ENCODE measurements at regions not wholly inside any gene's neighbourhood (a gene's known extent, or its start where the extent isn't known, plus 50 kb on each side); places are given as distances from the start of the nearest gene placed in this dataset.
A peak's percentile ranks its signal among the peaks of the same experiment; 100 is the strongest.

- TF ChIP-seq CTCF (conservative IDR thresholded peaks at IDR 0.05; ENCODE audit: control insufficient read depth, insufficient read depth, low read depth, low read length) = no peak
- DNase-seq (ENCODE audit: low read depth) = no peak
- no peak overlapping the region for H3K4me3 ChIP-seq (ENCODE audit: control insufficient read depth, low read depth, low read length)
Measured at GRCh38 chr1:173300061-173301044, 93.2 kb upstream of the TNFSF4 start.

GRCh38 chr1:173301507-173301906 lies 94.4 kb upstream of the TNFSF4 start:
- no peak for TF ChIP-seq CTCF (conservative IDR thresholded peaks at IDR 0.05; ENCODE audit: control insufficient read depth, insufficient read depth, low read depth, low read length)
- peak; percentile 10 for DNase-seq (ENCODE audit: low read depth)
- no peak overlapping the region for H3K4me3 ChIP-seq (ENCODE audit: control insufficient read depth, low read depth, low read length)

DNA sequence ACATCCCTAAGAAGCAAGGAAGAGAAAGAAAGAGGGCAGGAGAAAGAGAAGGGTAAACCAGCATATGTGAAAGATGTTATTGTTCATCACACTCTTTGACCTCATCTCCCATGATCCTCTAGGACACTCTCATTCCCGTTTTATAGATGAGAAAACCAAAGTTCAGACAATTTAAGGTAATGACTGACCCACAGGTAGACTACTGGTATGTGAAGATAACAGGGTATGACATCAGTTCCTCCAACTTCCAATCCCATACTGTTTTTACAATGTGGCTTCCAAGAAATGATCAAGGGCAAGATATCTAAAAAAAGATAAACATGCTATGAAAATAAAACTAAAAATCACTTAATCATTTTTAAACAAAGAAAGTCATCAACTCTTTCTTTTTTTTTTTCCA lies 95.2 kb upstream of the TNFSF4 start:
- TF ChIP-seq CTCF (conservative IDR thresholded peaks at IDR 0.05; ENCODE audit: control insufficient read depth, insufficient read depth, low read depth, low read length) = no peak
- no peak for DNase-seq (ENCODE audit: low read depth)

DNA sequence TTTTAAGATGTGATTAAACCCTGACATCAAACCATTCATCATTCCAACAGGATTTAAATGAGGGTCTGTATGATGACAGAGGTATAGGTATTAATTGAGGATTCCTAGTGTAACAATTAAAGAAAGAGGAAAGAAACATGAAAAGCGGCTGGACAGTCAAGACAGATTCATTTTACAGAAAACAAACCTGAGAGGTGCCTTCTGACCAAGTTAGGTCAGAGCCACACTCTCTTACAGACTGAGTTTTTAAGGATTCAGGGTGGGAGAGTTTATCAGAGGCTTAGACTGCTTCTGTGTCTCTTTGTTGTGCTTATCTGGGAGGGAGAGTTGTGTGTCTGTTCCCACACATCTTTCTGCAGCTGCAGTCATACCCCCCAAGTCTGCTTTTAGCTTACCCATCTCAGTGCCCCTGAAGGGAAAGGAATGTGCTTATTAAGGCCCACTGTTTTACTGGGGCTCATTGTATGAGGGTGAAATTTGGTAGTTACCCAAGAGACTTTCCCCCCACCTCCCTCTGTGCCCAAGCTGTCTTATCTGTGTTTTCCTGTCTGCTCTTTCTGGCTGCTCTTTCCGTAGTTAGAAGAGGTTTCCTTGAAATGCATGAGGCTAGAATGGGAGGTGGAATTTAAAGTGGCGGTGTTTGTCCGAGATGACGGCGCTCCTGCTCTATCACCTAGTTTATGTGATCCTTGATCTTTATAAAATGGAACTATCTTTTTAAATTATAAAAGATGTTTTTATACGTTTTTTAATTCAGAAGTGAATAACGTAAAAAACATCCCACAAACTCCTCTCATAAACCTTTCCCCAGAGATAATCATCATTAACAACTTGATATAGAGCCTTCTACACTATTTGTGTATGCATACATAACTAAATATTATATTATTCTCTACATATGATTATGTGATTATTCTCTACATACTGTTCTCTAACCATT lies 96.0 kb upstream of the TNFSF4 start:
- TF ChIP-seq CTCF (conservative IDR thresholded peaks at IDR 0.05; ENCODE audit: control insufficient read depth, insufficient read depth, low read depth, low read length) = no peak
- no peak for DNase-seq (ENCODE audit: low read depth)
- H3K4me3 ChIP-seq (ENCODE audit: control insufficient read depth, low read depth, low read length) = no peak overlapping the region

More for the DNA sequence above, 95.2 kb upstream of the TNFSF4 start:
- H3K4me3 ChIP-seq (ENCODE audit: control insufficient read depth, low read depth, low read length) = no peak overlapping the region

DNA sequence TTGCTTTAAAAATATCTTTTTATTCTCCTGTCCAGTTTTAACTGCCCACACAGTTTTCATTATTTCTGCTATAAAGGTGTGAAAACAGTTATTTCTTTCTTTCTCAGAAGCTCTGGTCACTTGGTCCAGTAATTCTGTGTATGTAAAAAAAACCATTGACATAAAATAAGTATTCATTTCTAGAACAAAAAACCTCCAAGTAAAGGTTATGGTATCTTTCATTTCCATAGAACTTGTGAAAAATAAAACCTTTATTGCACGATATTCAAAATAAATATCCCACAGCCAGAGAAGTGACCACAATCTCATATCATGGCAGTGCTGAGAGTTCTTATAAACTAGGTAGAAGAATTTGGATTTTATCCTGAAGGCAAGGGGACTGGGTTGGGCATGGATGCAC lies 96.9 kb upstream of the TNFSF4 start:
- no peak overlapping the region for H3K4me3 ChIP-seq (ENCODE audit: control insufficient read depth, low read depth, low read length)
- no peak for DNase-seq (ENCODE audit: low read depth)
- TF ChIP-seq CTCF (conservative IDR thresholded peaks at IDR 0.05; ENCODE audit: control insufficient read depth, insufficient read depth, low read depth, low read length) = no peak

- no peak for DNase-seq (ENCODE audit: low read depth)
- TF ChIP-seq CTCF (conservative IDR thresholded peaks at IDR 0.05; ENCODE audit: control insufficient read depth, insufficient read depth, low read depth, low read length) = no peak
- no peak overlapping the region for H3K4me3 ChIP-seq (ENCODE audit: control insufficient read depth, low read depth, low read length)
Measured at GRCh38 chr1:173304529-173305227, 97.5 kb upstream of the TNFSF4 start.

All from fibroblast of mammary gland (primary cell).